Breast epithelium (tissue), 3 donors: ENCODE measurements at regions not wholly inside any gene's neighbourhood (a gene's known extent, or its start where the extent isn't known, plus 50 kb on each side); places are given as distances from the start of the nearest gene placed in this dataset.

ENCODE experiments used
- CTCF ChIP-seq, 3 donors: fragments of 450-650 bp; IDR thresholded peaks; one replicate each; pipeline ENCODE4 v1.5.1; 2016 to 2017; ENCODE audit warnings: antibody characterized with exemption in 3 of 3, mild to moderate bottlenecking in 3 of 3, moderate library complexity in 3 of 3
- POLR2A ChIP-seq: fragments of 450-650 bp; IDR thresholded peaks from one replicate; pipeline ENCODE4 v1.6.1; 2016; ENCODE audit warnings: antibody characterized with exemption, mild to moderate bottlenecking, moderate library complexity
- POLR2AphosphoS5 ChIP-seq, 3 donors: sonication (generic); formaldehyde crosslinking; IDR thresholded peaks; one replicate each; pipeline ENCODE4 v1.6.1; 2017; ENCODE audit warnings: antibody characterized with exemption in 3 of 3

DNA sequence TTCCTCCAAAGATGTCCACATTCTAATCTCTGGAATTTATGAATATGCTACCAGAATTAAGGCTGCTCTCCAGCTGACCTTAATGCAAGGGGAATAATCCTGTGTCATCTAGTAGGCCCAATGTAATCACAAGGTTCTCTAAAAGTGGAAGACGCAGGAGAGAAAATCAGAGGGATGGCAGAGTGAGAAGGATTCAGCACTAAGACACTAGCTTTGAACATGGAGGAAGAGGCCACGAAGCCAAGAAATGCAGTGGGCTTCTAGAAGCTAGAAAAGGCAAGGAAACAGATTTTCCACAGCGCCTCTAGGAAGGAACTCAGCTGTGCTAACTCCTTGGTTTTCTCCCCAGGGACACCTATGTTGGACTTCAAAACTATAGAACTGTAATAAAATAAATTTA lies 240.7 kb upstream of the TRAM1L1 start:
- no peak for TF ChIP-seq CTCF (IDR thresholded peaks at IDR 0.05)
- TF ChIP-seq POLR2AphosphoS5 (IDR thresholded peaks at IDR 0.05): no peak
- TF ChIP-seq POLR2A: no peak
